Right lobe of liver (tissue), 4 donors: ENCODE measurements at regions not wholly inside any gene's neighbourhood (a gene's known extent, or its start where the extent isn't known, plus 50 kb on each side); places are given as distances from the start of the nearest gene placed in this dataset.

Source experiments
- POLR2A ChIP-seq: fragments of 450-650 bp; IDR thresholded peaks from one replicate; pipeline ENCODE4 v1.6.1; 2017; ENCODE audit warnings: antibody characterized with exemption, mild to moderate bottlenecking
- TF ChIP-seq, protein P1 (sequence below), 4 donors: fragments of 200-600 bp in 3 of 4; fragments of 450-650 bp in 1 of 4; IDR thresholded peaks; one replicate each; pipeline versions ENCODE4 v1.5.1 to v1.8.0; 2016 to 2022; ENCODE audit warnings: antibody characterized with exemption in 4 of 4, mild to moderate bottlenecking in 2 of 4
- donor health status: DM: no; HTN: no; CAD: no.
- donor health status: DM: no; HTN: no; CAD: no.
- donor health status: DM: no; HTN: yes; CAD: no.

DNA sequence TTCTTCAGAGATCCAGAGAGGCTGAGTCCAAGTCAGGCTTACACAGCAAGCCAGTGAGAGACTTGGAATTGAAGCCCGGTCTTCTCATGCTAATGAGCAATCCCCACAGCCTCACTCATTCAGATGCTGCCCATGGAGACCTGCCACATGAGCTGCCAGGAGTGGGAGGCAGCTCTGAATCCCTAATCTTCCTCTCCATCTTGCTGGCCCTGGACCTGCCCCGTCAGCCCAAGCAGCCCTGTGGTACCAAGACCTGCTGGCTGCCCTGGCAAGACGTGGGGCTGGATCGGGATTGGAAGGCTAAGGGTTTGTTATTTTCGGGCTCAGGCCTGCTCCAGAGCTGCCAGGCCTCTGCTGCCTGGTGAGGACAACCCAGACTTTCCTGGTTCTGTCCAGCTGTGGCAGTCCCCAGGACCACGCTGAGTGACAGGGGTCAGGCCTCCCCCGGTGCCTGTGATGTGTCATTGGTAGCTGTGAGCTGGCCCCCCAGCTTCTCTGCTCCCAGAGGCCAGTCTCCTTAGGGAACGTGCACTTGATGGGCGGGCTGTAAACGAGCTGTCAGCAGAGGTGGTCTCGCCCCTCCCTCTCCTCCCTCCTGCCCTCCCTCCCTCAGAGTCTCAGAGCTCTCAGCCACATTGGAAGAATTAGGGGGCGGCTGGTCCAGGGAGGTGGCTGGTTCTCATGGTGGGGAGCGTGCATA is 135.0 kb downstream of the FOXD2 start:
- TF ChIP-seq, protein P1, sequence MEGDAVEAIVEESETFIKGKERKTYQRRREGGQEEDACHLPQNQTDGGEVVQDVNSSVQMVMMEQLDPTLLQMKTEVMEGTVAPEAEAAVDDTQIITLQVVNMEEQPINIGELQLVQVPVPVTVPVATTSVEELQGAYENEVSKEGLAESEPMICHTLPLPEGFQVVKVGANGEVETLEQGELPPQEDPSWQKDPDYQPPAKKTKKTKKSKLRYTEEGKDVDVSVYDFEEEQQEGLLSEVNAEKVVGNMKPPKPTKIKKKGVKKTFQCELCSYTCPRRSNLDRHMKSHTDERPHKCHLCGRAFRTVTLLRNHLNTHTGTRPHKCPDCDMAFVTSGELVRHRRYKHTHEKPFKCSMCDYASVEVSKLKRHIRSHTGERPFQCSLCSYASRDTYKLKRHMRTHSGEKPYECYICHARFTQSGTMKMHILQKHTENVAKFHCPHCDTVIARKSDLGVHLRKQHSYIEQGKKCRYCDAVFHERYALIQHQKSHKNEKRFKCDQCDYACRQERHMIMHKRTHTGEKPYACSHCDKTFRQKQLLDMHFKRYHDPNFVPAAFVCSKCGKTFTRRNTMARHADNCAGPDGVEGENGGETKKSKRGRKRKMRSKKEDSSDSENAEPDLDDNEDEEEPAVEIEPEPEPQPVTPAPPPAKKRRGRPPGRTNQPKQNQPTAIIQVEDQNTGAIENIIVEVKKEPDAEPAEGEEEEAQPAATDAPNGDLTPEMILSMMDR (IDR thresholded peaks at IDR 0.05), result no peak
- no peak for TF ChIP-seq POLR2A
